ENCODE measurements at regions not wholly inside any gene's neighbourhood (a gene's known extent, or its start where the extent isn't known, plus 50 kb on each side); places are given as distances from the start of the nearest gene placed in this dataset.

DNA sequence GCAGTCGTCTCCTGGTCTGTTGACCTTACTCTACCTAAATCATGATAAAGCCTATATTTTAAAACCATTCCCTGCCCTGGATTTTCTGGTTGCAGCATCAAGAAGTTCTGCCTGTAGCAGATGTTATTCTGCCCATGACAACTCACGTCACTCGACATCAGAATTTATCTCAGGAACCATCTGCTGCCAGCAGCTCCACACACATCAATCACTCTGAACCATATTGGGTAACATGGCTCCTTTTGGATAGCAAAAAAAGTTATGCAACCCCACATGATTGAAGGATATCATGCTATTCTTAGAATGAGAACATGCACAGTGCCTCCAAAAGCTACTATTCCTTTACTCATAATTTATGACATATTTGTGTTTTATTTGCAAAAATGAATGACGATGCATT lies 341.4 kb downstream of the DHRSX start:
- TF ChIP-seq EZH2 (IDR thresholded peaks at IDR 0.05; ENCODE audit: borderline replicate concordance, low read length) (no peak), CTCF (conservative IDR thresholded peaks at IDR 0.05 in 1 of 2, IDR thresholded peaks at IDR 0.05 in 1 of 2; ENCODE audit: extremely low read depth in 1 of 2, insufficient read depth in 1 of 2, low read depth in 1 of 2, low read length in 2 of 2) (no peak)

Measured in mammary epithelial cell (primary cell).